Right lobe of liver (tissue), 6 donors: ENCODE measurements at regions not wholly inside any gene's neighbourhood (a gene's known extent, or its start where the extent isn't known, plus 50 kb on each side); places are given as distances from the start of the nearest gene placed in this dataset.

Experiments
- ATAC-seq, 4 donors: fragments of 200-7000 bp; cut with Tn5 transposase; one replicate each; pipeline ENCODE4 v1.9.1; 2020; ENCODE audit warnings: mild to moderate bottlenecking in 4 of 4, moderate library complexity in 4 of 4
- DNase-seq, 3 donors: peaks; one replicate each; pipeline ENCODE4 v3.0.0-alpha.2; 2020
- H3K27ac ChIP-seq, 3 donors: fragments of 200-600 bp; one replicate each; pipeline ENCODE4 v1.8.0; 2022
- H3K27me3 ChIP-seq, 2 donors: fragments of 200-600 bp; one replicate each; pipeline ENCODE4 v1.8.0; 2022
- H3K36me3 ChIP-seq, 4 donors: fragments of 200-600 bp; sonication (generic) in 1 of 4; one replicate each; pipeline versions ENCODE4 v1.5.1 to v1.8.0; 2017 to 2022; ENCODE audit warnings: control low read depth in 1 of 4
- H3K4me1 ChIP-seq, 4 donors: fragments of 200-600 bp; sonication (generic) in 1 of 4; one replicate each; pipeline versions ENCODE4 v1.5.1 to v1.8.0; 2017 to 2022; ENCODE audit warnings: control low read depth in 1 of 4
- H3K4me3 ChIP-seq, 3 donors: fragments of 200-600 bp; one replicate each; pipeline ENCODE4 v1.8.0; 2022
- H3K9me3 ChIP-seq, 4 donors: fragments of 200-600 bp; sonication (generic) in 1 of 4; one replicate each; pipeline versions ENCODE4 v1.5.1 to v1.8.0; 2017 to 2022; ENCODE audit warnings: control low read depth in 1 of 4
- CTCF ChIP-seq, 4 donors: fragments of 200-600 bp in 3 of 4; fragments of 450-650 bp in 1 of 4; IDR thresholded peaks; one replicate each; pipeline versions ENCODE4 v1.5.1 to v1.8.0; 2016 to 2022; ENCODE audit warnings: antibody characterized with exemption in 4 of 4, mild to moderate bottlenecking in 2 of 4
- POLR2A ChIP-seq: fragments of 450-650 bp; IDR thresholded peaks from one replicate; pipeline ENCODE4 v1.6.1; 2017; ENCODE audit warnings: antibody characterized with exemption, mild to moderate bottlenecking
- WGBS: methylation state at CpG from one replicate; pipeline ENCODE4 v1.1.6; 2018; ENCODE audit warnings: low coverage, low lambda C conversion rate; ENCODE audit not compliant: insufficient coverage; ENCODE audit errors: missing lambda C conversion rate; 5-methylcytosine and 5-hydroxymethylcytosine counted together
- intact Hi-C, 2 donors: fragments of 100-400 bp; cut with DNase I; formaldehyde crosslinking; loops; one replicate each; pipeline versions ENCODE4 v1.11.2 to v1.14.1; 2022
- donor health status: DM: no; HTN: yes; CAD: no.
- donor health status: DM: no; HTN: no; CAD: no.
- donor health status: DM: no; HTN: no; CAD: no.
- donor health status: DM: no; HTN: yes; CAD: no.
- donor health status: DM: no; HTN: yes; CAD: no.

- H3K4me3 ChIP-seq = no peak overlapping the region
- ATAC-seq = peak; percentile 76 to 88 (median 82)
- H3K27me3 ChIP-seq = no peaks in the 10 kb centered on the region
- 13% methylated on average over 3 of the region's 3 CpGs for WGBS
- H3K27ac ChIP-seq = peak overlapping the region in 2 of 3 donors; percentile 60 to 69
- intact Hi-C loops = no loop called here
- no peak for DNase-seq
- H3K9me3 ChIP-seq = no peaks in the 10 kb centered on the region
- TF ChIP-seq POLR2A = no peak
- no peak for TF ChIP-seq CTCF (IDR thresholded peaks at IDR 0.05)
- H3K4me1 ChIP-seq = peaks cover 0 to 13% (median 0%) of the 10 kb centered on the region in 4 donors
- H3K36me3 ChIP-seq = no peaks in the 10 kb centered on the region
Measured at GRCh38 chrX:43589735-43590134, 66.4 kb upstream of the MAOA start.

GRCh38 chrX:43590150-43590549, 65.9 kb upstream of the MAOA start:
- no peaks in the 10 kb centered on the region for H3K9me3 ChIP-seq
- intact Hi-C loops = no loop called here
- no peak overlapping the region for H3K4me3 ChIP-seq
- DNase-seq = no peak
- ATAC-seq = peak; percentile 13 to 69 (median 52)
- no peaks in the 10 kb centered on the region for H3K27me3 ChIP-seq
- H3K36me3 ChIP-seq = no peaks in the 10 kb centered on the region
- no peak for TF ChIP-seq POLR2A
- no peak for TF ChIP-seq CTCF (IDR thresholded peaks at IDR 0.05)
- H3K27ac ChIP-seq = peak overlapping the region in 2 of 3 donors; percentile 60 to 69
- 24% methylated on average over 2 of the region's 2 CpGs for WGBS
- peaks cover 0 to 13% (median 0%) of the 10 kb centered on the region in 4 donors for H3K4me1 ChIP-seq

- peak overlapping the region in 1 of 3 donors; percentile 8 for H3K27ac ChIP-seq
- intact Hi-C loops = no loop called here
- WGBS = 47% methylated on average over 3 of the region's 3 CpGs
- no peaks in the 10 kb centered on the region for H3K36me3 ChIP-seq
- ATAC-seq (peak in 2 of 4 donors; percentile 30 to 41), DNase-seq (peak in 1 of 3 donors; percentile 51)
- H3K9me3 ChIP-seq = no peaks in the 10 kb centered on the region
- H3K4me3 ChIP-seq = no peak overlapping the region
- peaks cover 0 to 9% (median 0%) of the 10 kb centered on the region in 4 donors for H3K4me1 ChIP-seq
- no peak for TF ChIP-seq CTCF (IDR thresholded peaks at IDR 0.05)
- no peak for TF ChIP-seq POLR2A
- H3K27me3 ChIP-seq = no peaks in the 10 kb centered on the region
Measured at GRCh38 chrX:43592597-43592996, 63.5 kb upstream of the MAOA start.

- no peak for ATAC-seq
- no peaks in the 10 kb centered on the region for H3K9me3 ChIP-seq
Measured at GRCh38 chrX:43595931-43596330, 60.2 kb upstream of the MAOA start.

More at GRCh38 chrX:43595931-43596330, 60.2 kb upstream of the MAOA start:
- Histone ChIP-seq H3K36me3 (no peaks in the 10 kb centered on the region), H3K4me3 (no peak overlapping the region), H3K27me3 (no peaks in the 10 kb centered on the region), H3K4me1 (no peaks in the 10 kb centered on the region), H3K27ac (no peak overlapping the region)
- DNase-seq = no peak
- TF ChIP-seq POLR2A (no peak), CTCF (IDR thresholded peaks at IDR 0.05) (no peak)
- intact Hi-C loops = no loop called here
